Activated naive CD4-positive, alpha-beta T cell (primary cell): ENCODE measurements at regions not wholly inside any gene's neighbourhood (a gene's known extent, or its start where the extent isn't known, plus 50 kb on each side); places are given as distances from the start of the nearest gene placed in this dataset.
"Not testable (repeated sequence)": the region's sequence is repeated elsewhere in the genome, so short reads cannot be mapped to it uniquely, and the experiment has no call there.

Experiments used
- DNase-seq, 4 experiments: peaks; one replicate each; lab custom pipeline; 2025; lab: John Stamatoyannopoulos, UW

DNA sequence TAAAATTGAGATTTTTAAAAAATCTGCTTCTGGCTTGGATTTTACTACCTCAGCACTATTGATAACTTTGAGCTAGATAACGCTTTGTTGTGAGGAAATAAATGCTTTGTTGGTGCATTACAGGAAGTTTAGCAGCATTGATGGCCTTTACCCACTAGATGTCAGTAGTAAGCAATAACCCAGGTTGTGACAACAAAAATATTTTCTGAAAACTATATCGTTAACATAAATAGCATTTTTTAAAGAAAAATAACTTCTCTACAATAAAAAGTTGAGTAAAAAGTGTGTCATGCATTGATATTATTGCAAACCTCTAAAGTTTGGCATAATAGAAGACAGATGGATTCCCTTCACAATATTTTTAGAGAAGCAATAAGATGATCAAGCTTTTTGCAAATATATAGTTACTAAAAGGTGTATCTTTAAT is 1246.5 kb downstream of the UQCRFS1 start:
- DNase-seq, result no peak

DNA sequence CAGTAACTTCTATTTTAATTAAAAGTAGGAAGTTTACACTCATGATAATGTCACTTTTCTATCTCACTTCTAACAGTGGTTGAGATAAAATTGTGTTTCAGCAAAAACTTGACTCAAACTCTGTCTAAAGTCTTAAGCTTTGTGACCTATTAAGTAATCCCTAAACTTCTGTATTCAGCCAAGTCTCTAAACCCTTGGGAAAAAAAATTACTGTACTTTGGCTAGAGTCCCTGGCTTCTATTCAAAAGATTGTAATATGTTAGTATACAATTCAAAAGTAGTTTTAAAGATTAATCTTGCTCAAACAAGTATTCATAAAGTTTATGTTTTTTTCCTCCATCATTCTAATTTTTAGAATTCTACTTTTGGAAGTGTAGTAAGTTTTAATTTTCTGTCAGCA is 1248.8 kb downstream of the UQCRFS1 start:
- no peak for DNase-seq

DNA sequence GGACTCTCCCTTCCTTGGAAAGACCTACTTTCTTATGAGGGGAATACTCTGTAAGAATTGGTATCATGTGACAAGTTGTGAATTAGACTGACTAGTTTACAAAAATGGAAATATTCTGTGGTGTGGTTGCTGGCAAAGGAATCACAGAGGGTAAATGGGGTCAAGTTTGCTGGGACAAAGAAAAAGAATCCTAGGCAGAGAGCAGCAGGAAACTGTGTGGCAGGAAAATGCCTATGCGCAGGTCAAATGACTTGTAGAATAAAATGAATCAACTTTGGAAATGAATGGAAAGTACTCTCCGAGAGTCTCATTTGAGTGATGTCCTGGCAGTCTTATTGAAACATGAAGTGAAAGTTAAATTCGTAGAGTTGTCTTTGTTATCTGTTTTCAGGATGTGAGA is 1250.7 kb downstream of the UQCRFS1 start:
- no peak for DNase-seq

DNA sequence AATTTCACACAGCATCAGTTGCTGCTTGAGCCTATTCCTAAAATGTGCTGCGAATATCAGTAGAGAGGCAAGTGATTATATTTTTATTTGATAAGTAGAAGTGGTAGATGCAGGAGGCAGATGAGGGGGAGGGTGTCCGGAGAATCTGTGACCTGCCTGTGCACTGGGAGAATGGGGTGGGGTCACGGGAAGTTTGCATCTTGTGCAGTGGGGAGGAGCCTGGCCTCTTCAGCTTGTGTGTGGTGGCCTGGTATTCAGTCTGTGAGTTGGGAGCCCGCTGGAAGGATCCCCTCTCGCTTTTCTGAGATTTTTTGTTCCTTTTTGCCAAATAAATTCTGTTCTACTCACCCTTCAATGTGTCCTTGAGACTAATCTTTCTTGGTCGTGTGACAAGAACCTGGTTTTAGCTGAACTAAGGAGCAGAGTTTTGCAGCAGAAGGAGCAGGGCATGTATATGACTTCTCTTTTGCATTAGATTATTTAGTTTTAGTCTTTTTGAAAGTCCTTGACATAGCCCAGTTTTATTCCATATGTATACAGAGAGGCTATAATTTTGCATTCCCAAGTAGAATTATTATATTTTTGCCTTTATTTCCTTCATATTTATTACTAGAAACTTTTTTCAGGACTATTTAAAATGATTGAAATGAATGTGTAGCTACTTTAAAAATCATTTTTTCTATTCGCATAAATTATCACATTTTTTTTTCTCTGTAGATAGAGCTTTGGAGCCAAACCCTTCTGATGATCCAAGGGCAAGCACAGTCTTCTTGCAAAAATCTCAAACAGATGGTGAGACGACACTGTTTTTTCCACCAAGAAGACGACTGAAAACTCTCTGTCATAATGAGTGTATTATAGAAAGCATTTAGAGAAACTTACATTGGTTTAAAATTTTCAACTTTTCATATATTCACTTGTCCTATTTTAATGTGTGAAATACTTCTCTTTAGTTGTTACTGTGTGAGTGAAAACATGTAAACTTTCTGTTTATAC is 1257.2 kb downstream of the UQCRFS1 start:
- no peak for DNase-seq

- DNase-seq, result not testable (repeated sequence)
Measured at GRCh38 chr19:27942607-27943006, 1270.3 kb downstream of the UQCRFS1 start.

DNA sequence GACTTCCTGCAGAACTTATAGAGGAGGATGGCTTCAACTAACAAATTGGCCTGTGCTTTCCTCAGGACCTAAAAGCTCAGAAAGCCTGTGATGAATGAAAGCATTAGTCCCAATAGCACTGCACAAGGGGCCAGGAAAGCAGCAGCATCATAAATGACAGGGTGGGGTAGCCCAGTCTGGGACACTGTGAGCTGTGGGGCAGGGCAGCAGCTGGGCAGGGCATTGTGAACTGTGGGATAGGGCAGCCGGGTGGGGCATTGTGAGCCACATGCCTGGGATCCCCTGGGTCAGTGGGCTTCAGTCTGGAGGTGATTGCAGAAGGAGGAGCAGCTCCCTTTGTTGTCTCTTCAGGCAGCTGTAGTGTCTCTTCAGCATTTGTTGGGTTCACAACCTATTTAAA is 1276.8 kb downstream of the UQCRFS1 start:
- no peak for DNase-seq

GRCh38 chr19:27935669-27936068 is 1277.3 kb downstream of the UQCRFS1 start:
- no peak for DNase-seq

- DNase-seq, result no peak
Measured at GRCh38 chr19:27929399-27929798, 1283.6 kb downstream of the UQCRFS1 start.

GRCh38 chr19:27925202-27925601 is 1287.7 kb downstream of the UQCRFS1 start:
- DNase-seq, result no peak

GRCh38 chr19:27922970-27923369 is 1290.0 kb downstream of the UQCRFS1 start:
- no peak for DNase-seq

- no peak for DNase-seq
Measured at GRCh38 chr19:27920774-27921173, 1292.2 kb downstream of the UQCRFS1 start.

- no peak for DNase-seq
Measured at GRCh38 chr19:27918818-27919217, 1294.1 kb downstream of the UQCRFS1 start.

- DNase-seq, result no peak
Measured at GRCh38 chr19:27911122-27911898, 1301.6 kb downstream of the UQCRFS1 start.

- no peak for DNase-seq
Measured at GRCh38 chr19:27909861-27910260, 1303.1 kb downstream of the UQCRFS1 start.

- DNase-seq, result no peak
Measured at GRCh38 chr19:27909185-27909840, 1303.6 kb downstream of the UQCRFS1 start.

DNA sequence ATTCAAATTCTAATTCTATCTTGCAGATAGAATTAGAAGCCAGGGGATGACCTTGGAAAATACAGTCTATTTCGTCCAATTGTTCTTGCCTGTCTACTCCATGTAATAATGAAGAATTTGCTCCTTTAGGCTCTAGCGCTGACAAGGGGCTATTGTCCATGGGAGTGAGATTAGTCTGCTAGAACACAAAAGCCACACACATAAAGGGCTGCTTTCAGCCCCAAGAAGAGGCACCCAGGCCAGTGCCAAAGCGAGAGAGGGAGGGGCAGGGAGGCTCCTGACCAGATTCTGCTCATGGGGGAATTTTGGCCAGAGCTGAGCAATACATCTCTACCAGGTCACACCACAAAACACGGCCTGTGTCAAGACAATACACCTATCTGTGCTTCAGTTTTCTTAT is 1306.9 kb downstream of the UQCRFS1 start:
- no peak for DNase-seq

DNA sequence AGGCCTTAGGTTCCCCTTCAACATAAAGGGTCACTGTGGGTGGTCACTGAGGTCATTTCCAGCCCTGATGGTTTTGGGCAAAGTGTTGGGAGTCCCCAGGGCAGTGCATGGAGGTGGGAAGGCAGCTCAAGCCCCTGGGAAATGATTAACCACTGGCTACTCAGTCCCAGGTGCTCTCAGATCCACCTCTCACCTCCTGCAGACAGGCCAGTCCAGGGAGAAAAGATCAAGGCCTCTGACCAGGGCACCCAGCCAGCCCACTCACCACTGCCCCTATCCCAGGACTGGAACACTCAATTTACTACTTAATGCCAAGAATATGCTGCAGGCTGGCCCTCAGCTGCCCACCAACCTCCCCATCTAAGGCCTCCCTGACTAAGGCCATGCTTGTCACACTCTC is 1307.9 kb downstream of the UQCRFS1 start:
- no peak for DNase-seq

GRCh38 chr19:27901078-27901477 is 1311.9 kb downstream of the UQCRFS1 start:
- DNase-seq, result no peak

- DNase-seq, result no peak
Measured at GRCh38 chr19:27896091-27896490, 1316.9 kb downstream of the UQCRFS1 start.

GRCh38 chr19:27894906-27895754 is 1317.8 kb downstream of the UQCRFS1 start:
- no peak for DNase-seq

DNA sequence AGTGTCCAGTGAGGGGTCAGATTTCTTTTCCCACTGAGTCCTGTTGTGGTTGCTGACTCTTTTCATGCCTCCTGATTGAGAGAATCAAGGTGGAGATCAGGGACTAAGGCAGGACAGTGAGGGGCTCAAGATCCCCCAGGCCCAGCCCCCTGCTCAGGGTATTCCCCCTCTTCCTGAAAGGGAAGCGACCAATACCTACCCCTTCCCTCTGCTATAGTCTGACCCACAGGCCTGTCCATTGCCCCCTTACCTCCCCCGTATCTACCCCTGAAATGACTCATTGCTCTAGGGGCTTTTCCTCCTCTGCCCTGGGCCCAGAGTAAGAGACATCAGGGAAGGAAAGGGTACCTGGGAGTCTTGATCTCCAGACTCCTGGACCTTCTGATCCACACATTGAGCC is 1320.5 kb downstream of the UQCRFS1 start:
- DNase-seq, result no peak
